SK-N-SH treated with all-trans-retinoic acid at 6 μM for 48 hours (cell line): ENCODE measurements at regions not wholly inside any gene's neighbourhood (a gene's known extent, or its start where the extent isn't known, plus 50 kb on each side); places are given as distances from the start of the nearest gene placed in this dataset.

Experiments used
- BACH2 ChIP-seq: fragments of 250-450 bp; sonication (Bioruptor Pico); IDR thresholded peaks from 2 replicates; pipeline ENCODE4 v1.9.0; 2021; ENCODE audit warnings: mild to moderate bottlenecking, borderline replicate concordance
- CREB5 ChIP-seq: fragments of 250-450 bp; sonication (Bioruptor Pico); IDR thresholded peaks from 2 replicates; pipeline ENCODE4 v1.5.1; 2020; ENCODE audit warnings: low read depth, mild to moderate bottlenecking, moderate library complexity
- CSDC2 ChIP-seq: fragments of 250-450 bp; sonication (Bioruptor Pico); IDR thresholded peaks from 2 replicates; pipeline ENCODE4 v1.5.0; 2020; ENCODE audit warnings: mild to moderate bottlenecking, moderate library complexity
- CSRNP3 ChIP-seq: fragments of 250-450 bp; sonication (Bioruptor Pico); IDR thresholded peaks from 2 replicates; pipeline ENCODE4 v1.5.1; 2021; ENCODE audit warnings: mild to moderate bottlenecking, moderate library complexity
- ESRRG ChIP-seq: fragments of 250-450 bp; sonication (Bioruptor Pico); IDR thresholded peaks from 2 replicates; pipeline ENCODE4 v1.6.1; 2021; ENCODE audit warnings: mild to moderate bottlenecking
- OSR1 ChIP-seq: fragments of 250-450 bp; sonication (Bioruptor Pico); IDR thresholded peaks from 2 replicates; pipeline ENCODE4 v1.8.0; 2022; ENCODE audit warnings: moderate library complexity, mild to moderate bottlenecking, inconsistent platforms
- PATZ1 ChIP-seq: fragments of 250-450 bp; sonication (Bioruptor Pico); IDR thresholded peaks from 2 replicates; pipeline ENCODE4 v1.8.0; 2020; ENCODE audit warnings: mild to moderate bottlenecking, moderate library complexity, borderline replicate concordance
- POU6F1 ChIP-seq: fragments of 250-450 bp; sonication (Bioruptor Pico); IDR thresholded peaks from 2 replicates; pipeline ENCODE4 v1.8.0; 2021; ENCODE audit warnings: low read depth, mild to moderate bottlenecking, moderate library complexity, borderline replicate concordance
- PPARA ChIP-seq: fragments of 250-450 bp; sonication (Bioruptor Pico); IDR thresholded peaks from 2 replicates; pipeline ENCODE4 v1.5.0; 2020; ENCODE audit warnings: mild to moderate bottlenecking, borderline replicate concordance
- RARB ChIP-seq: fragments of 250-450 bp; sonication (Bioruptor Pico); IDR thresholded peaks from 2 replicates; pipeline ENCODE4 v1.8.0; 2021; ENCODE audit warnings: mild to moderate bottlenecking, moderate library complexity
- ZNF565 ChIP-seq: fragments of 450-650 bp; formaldehyde crosslinking; conservative IDR thresholded peaks from 2 replicates; pipeline ENCODE4 v1.5.0; 2020; ENCODE audit warnings: low read depth, mild to moderate bottlenecking, moderate library complexity
- ZNF70 ChIP-seq: fragments of 450-650 bp; formaldehyde crosslinking; IDR thresholded peaks from 2 replicates; pipeline ENCODE4 v1.5.0; 2020; ENCODE audit warnings: mild to moderate bottlenecking, moderate library complexity

GRCh38 chr7:121730869-121731268 is 142.1 kb upstream of the PTPRZ1 start:
- TF ChIP-seq POU6F1 (no peak), PATZ1 (CRISPR knock-in tag) (no peak), OSR1 (no peak), ZNF565 (CRISPR knock-in tag) (no peak), CSRNP3 (CRISPR knock-in tag) (no peak), CSDC2 (CRISPR knock-in tag) (no peak), PPARA (no peak), ESRRG (no peak), BACH2 (no peak), CREB5 (CRISPR knock-in tag) (no peak), ZNF70 (CRISPR knock-in tag) (no peak), RARB (CRISPR knock-in tag) (no peak)
